ENCODE measurements at regions not wholly inside any gene's neighbourhood (a gene's known extent, or its start where the extent isn't known, plus 50 kb on each side); places are given as distances from the start of the nearest gene placed in this dataset.

DNA sequence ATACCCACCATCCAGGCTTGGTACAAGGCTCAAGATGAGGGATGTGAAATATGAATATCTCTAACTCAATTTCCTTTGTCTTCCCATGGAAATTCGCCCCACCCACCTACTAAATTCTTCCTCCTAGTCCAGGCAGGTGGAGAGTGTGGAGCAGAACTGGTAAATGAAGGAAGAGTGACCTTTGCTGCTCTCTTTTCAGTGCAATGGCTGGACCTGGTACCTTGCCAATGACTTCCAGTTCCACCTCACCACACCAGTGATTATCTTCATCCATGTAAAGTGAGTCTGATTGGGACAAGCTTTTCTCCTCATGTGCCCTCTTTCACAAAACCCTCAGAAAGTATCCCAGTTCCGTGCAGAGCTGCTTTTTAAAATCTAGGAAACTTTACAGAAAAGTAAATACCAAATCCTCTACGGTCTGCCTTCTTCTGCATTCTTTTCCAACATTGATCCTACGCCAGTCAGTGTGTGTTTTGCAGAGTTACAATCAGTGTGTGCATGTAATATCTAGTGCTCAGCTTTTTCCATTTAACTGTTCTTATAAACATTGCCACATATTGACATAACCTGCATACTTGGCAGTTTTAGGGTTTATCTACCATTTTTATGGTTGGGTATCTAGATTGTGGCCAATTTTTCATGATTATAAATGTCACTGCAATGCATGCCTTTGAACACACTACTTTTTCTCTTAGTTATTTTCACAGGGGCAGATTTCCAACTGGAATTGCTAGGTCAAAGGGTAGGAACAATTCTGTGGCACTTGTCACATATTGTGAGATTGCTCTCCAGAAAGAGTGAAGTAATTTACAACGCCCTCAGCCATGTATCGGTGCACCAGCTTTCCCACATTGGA is 86.5 kb upstream of the SEC11C start:
- Mint-ChIP-seq H3K27me3 (ENCODE audit: low read depth in 3 of 3) (peaks cover 3 to 4% (median 4%) of the 10 kb centered on the region in 3 donors), H3K36me3 (no peaks in the 10 kb centered on the region), H3K9me3 (no peaks in the 10 kb centered on the region), H3K27ac (no peak overlapping the region), H3K4me1 (no peaks in the 10 kb centered on the region), H3K4me3 (no peak overlapping the region)
- no peak for DNase-seq

DNA sequence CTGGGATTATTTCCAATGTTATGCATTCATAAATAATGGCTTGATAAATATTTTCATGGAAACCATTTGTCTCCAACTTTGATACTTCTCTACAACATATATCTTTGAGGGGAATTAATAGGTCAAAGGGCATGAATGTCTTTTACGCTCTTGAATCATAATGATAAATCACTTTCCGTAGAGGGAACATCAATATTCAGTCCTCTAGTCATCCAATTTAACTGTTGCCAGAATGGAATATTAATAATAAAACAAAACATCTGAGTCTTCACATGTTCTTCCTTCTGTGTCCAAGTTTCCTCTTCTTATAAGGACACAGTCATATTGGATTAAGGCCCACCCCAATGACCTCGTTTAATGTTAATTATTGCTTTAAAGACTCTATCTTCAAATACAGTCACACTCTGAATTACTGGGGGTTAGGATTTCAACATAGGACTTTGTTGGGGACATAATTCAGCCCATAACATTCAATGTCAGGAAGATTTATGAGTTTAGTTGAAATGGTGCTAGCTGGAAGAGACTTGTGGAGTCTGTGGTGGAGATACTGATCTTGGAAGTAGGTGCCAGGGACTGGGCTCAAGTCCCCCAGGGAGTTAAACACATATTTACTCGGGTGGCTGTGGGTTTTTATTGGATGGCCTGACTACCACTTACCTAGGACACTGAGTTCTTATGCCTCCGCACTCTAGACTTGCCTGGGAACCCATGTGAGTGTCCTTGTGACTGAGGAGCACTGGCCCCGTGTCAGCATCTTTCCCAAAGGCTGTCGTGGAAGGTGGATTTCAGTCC is 85.0 kb upstream of the SEC11C start:
- Mint-ChIP-seq H3K36me3 (no peaks in the 10 kb centered on the region), H3K9me3 (no peaks in the 10 kb centered on the region), H3K27me3 (ENCODE audit: low read depth in 3 of 3) (peaks cover 3 to 4% (median 4%) of the 10 kb centered on the region in 3 donors), H3K4me1 (no peaks in the 10 kb centered on the region), H3K27ac (no peak overlapping the region), H3K4me3 (no peak overlapping the region)
- DNase-seq = no peak

DNA sequence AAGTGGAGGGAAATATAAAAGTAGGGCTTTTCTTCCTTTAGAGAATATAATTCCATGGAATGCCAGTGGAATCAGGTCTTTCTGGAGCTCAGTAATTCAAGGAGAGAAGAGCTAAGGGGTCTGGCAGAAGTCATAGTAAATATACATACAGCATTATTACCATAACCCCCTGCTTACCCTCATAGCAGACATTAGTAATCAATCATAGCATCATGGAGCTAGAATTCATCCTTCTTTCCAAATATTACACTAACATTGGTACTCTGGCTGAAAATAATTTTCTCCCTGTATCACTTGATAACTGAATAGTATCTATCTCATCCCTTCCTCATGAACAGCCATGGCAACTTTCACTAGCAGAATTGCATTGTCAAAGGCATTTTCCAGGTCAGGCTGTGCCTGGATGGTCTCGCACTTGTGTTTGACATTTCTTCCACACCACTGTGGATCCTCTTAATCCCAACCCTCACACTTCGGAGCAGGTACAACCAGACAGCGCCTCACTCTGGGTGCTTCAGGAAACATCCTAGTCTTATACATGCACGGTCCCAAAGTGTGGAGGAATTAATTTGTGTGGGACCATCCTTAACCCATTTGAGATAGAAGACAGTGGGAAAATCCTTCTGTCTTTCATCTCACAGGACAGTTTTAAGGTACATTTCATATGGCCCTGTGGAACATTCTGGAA is 84.2 kb upstream of the SEC11C start:
- Mint-ChIP-seq H3K4me3 (no peak overlapping the region), H3K36me3 (no peaks in the 10 kb centered on the region), H3K4me1 (no peaks in the 10 kb centered on the region), H3K27me3 (ENCODE audit: low read depth in 3 of 3) (peaks cover 0 to 4% (median 3%) of the 10 kb centered on the region in 3 donors), H3K9me3 (no peaks in the 10 kb centered on the region), H3K27ac (no peak overlapping the region)
- no peak for DNase-seq

GRCh38 chr18:59056706-59057492 is 82.8 kb upstream of the SEC11C start:
- Mint-ChIP-seq H3K9me3 (no peaks in the 10 kb centered on the region), H3K36me3 (no peaks in the 10 kb centered on the region), H3K4me3 (no peak overlapping the region), H3K27me3 (ENCODE audit: low read depth in 3 of 3) (peaks cover 0 to 3% (median 3%) of the 10 kb centered on the region in 3 donors), H3K4me1 (no peaks in the 10 kb centered on the region), H3K27ac (no peak overlapping the region)
- peak; percentile 8 to 28 (median 19) for DNase-seq

DNA sequence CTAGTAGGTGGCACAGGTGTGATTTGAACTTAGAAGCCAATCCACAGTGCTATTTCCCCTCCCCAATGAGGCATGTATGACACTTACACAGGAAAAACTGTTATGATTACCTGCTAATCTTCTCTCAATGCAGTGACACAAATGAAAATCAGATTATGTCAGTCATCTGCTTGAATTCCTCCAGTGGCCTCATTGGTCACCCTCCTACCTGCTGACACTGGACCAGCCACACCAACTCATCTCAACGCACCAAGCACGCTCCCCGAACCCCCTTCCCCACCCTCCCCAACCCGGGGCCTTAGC is 82.2 kb upstream of the SEC11C start:
- Mint-ChIP-seq H3K9me3 (no peaks in the 10 kb centered on the region), H3K36me3 (no peaks in the 10 kb centered on the region), H3K4me1 (no peaks in the 10 kb centered on the region), H3K27me3 (ENCODE audit: low read depth in 3 of 3) (peaks cover 0 to 3% (median 3%) of the 10 kb centered on the region in 3 donors), H3K27ac (no peak overlapping the region), H3K4me3 (no peak overlapping the region)
- DNase-seq = no peak

- Mint-ChIP-seq H3K9me3 (no peaks in the 10 kb centered on the region), H3K27me3 (ENCODE audit: low read depth in 3 of 3) (peaks cover 0 to 3% (median 3%) of the 10 kb centered on the region in 3 donors), H3K4me1 (no peaks in the 10 kb centered on the region), H3K4me3 (no peak overlapping the region), H3K27ac (no peak overlapping the region), H3K36me3 (no peaks in the 10 kb centered on the region)
- no peak for DNase-seq
These were observed 81.7 kb upstream of the SEC11C start for GRCh38 chr18:59057969-59058368.

GRCh38 chr18:59059140-59059539 is 80.5 kb upstream of the SEC11C start:
- no peak overlapping the region for H3K4me3 Mint-ChIP-seq

GRCh38 chr18:59060551-59060950 is 79.1 kb upstream of the SEC11C start:
- Mint-ChIP-seq H3K27me3 (ENCODE audit: low read depth in 3 of 3) (peaks cover 0 to 3% (median 3%) of the 10 kb centered on the region in 3 donors), H3K9me3 (no peaks in the 10 kb centered on the region), H3K4me3 (no peak overlapping the region), H3K27ac (no peak overlapping the region), H3K4me1 (no peaks in the 10 kb centered on the region), H3K36me3 (no peaks in the 10 kb centered on the region)
- no peak for DNase-seq

More at GRCh38 chr18:59059140-59059539, 80.5 kb upstream of the SEC11C start:
- H3K27me3 Mint-ChIP-seq (ENCODE audit: low read depth in 3 of 3) = peaks cover 0 to 3% (median 3%) of the 10 kb centered on the region in 3 donors
- H3K9me3 Mint-ChIP-seq = no peaks in the 10 kb centered on the region
- H3K4me1 Mint-ChIP-seq = no peaks in the 10 kb centered on the region
- no peak overlapping the region for H3K27ac Mint-ChIP-seq
- H3K36me3 Mint-ChIP-seq = no peaks in the 10 kb centered on the region
- no peak for DNase-seq

DNA sequence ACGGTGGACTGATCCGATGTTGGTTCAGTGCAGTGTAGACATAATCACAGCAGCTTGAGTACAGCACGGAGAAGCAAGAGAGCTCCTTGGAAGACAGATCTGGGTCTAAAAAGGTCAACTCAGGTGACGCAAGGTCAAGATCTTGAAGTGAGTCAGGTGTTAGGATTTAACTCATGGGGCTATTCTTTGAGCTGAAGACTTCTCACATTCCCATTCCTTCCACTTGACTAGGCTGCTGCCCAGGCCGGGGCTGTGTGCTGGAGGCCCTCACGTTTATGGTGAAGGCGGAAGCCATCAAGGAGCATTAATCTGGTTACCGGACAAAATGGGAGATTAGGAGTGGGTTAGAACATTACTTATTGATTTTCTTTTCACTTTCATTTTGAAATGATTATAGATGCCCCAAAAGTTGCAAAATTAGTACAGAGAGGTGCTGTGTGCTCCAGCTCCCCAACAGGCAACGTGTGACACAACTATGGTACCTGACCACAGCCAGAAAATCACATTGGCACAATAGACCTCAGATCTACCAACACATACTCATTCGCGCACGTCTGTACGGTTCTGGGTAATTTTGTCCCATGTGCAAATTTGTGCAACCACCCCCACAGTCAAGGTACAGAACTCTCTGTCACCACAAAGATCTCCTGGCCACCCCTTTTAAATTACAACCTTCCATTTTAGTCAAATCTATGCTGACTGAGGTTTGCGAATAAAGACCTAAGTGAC is 77.6 kb upstream of the SEC11C start:
- Mint-ChIP-seq H3K4me1 (no peaks in the 10 kb centered on the region), H3K36me3 (no peaks in the 10 kb centered on the region), H3K27ac (no peak overlapping the region), H3K9me3 (no peaks in the 10 kb centered on the region), H3K4me3 (no peak overlapping the region), H3K27me3 (ENCODE audit: low read depth in 3 of 3) (peaks cover 0 to 3% (median under 1%) of the 10 kb centered on the region in 3 donors)
- no peak for DNase-seq

DNA sequence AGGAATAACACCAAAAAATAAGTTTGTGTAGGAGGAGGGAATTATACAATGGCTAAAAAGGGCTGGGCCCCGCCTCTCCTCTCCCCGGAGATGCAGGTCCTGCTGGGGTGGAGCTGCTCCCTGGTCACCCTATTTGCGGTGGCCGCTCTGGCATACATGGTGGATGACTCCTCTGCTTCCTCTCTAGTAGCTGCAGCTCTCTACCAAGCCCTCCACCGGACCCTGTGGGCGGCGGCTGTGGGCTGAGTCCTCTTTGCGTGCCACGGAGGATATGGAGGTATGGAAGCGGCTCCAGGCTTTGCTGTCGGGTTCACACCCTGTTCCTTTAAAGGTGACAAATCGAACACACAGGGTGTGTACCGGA is 77.1 kb upstream of the SEC11C start:
- DNase-seq = no peak
- Mint-ChIP-seq H3K4me1 (no peaks in the 10 kb centered on the region), H3K4me3 (no peak overlapping the region), H3K36me3 (no peaks in the 10 kb centered on the region), H3K27me3 (ENCODE audit: low read depth in 3 of 3) (peaks cover 0 to 3% (median 0%) of the 10 kb centered on the region in 3 donors), H3K9me3 (no peaks in the 10 kb centered on the region), H3K27ac (no peak overlapping the region)

- DNase-seq = no peak
- Mint-ChIP-seq H3K4me3 (no peak overlapping the region), H3K27ac (no peak overlapping the region), H3K4me1 (no peaks in the 10 kb centered on the region), H3K36me3 (no peaks in the 10 kb centered on the region), H3K9me3 (no peaks in the 10 kb centered on the region), H3K27me3 (ENCODE audit: low read depth in 3 of 3) (peaks cover 0 to 3% (median 0%) of the 10 kb centered on the region in 3 donors)
These were observed 76.3 kb upstream of the SEC11C start for GRCh38 chr18:59063300-59063906.

- H3K27ac Mint-ChIP-seq = no peak overlapping the region
- H3K4me3 Mint-ChIP-seq = no peak overlapping the region
- no peaks in the 10 kb centered on the region for H3K9me3 Mint-ChIP-seq
- H3K27me3 Mint-ChIP-seq (ENCODE audit: low read depth in 3 of 3) = peaks cover 0 to 3% (median 0%) of the 10 kb centered on the region in 3 donors
- no peaks in the 10 kb centered on the region for H3K36me3 Mint-ChIP-seq
- no peak for DNase-seq
- no peaks in the 10 kb centered on the region for H3K4me1 Mint-ChIP-seq
These were observed 75.8 kb upstream of the SEC11C start for GRCh38 chr18:59063912-59064311.

GRCh38 chr18:59065684-59066083 is 74.0 kb upstream of the SEC11C start:
- H3K4me3 Mint-ChIP-seq = no peak overlapping the region
- no peaks in the 10 kb centered on the region for H3K36me3 Mint-ChIP-seq
- H3K4me1 Mint-ChIP-seq = no peaks in the 10 kb centered on the region
- peaks cover 0 to 3% (median 0%) of the 10 kb centered on the region in 3 donors for H3K27me3 Mint-ChIP-seq (ENCODE audit: low read depth in 3 of 3)
- DNase-seq = no peak
- no peak overlapping the region for H3K27ac Mint-ChIP-seq
- no peaks in the 10 kb centered on the region for H3K9me3 Mint-ChIP-seq

Data from immature natural killer cell (primary cell).